Dendritic cell treated with granulocyte-macrophage colony-stimulating factor and Interleukin-4, amounts not matched to agents 40 ng/mL and 50 ng/mL, for 4 days (primary cell): ENCODE measurements at regions not wholly inside any gene's neighbourhood (a gene's known extent, or its start where the extent isn't known, plus 50 kb on each side); places are given as distances from the start of the nearest gene placed in this dataset.
"Not testable (repeated sequence)": the region's sequence is repeated elsewhere in the genome, so short reads cannot be mapped to it uniquely, and the experiment has no call there.

ENCODE experiments used
- H3K27ac Mint-ChIP-seq: one replicate; pipeline ENCODE4 v1.8.0; 2022; ENCODE audit warnings: mild to moderate bottlenecking, mixed read lengths
- H3K27me3 Mint-ChIP-seq: one replicate; pipeline ENCODE4 v1.8.0; 2022; ENCODE audit warnings: mild to moderate bottlenecking, mixed read lengths
- H3K36me3 Mint-ChIP-seq: one replicate; pipeline ENCODE4 v1.8.0; 2022; ENCODE audit warnings: low read depth, mixed read lengths
- H3K4me1 Mint-ChIP-seq: one replicate; pipeline ENCODE4 v1.8.0; 2022; ENCODE audit warnings: low read depth, mixed read lengths
- H3K4me3 Mint-ChIP-seq: one replicate; pipeline ENCODE4 v1.8.0; 2022; ENCODE audit warnings: mild to moderate bottlenecking, moderate library complexity, mixed read lengths
- H3K9me3 Mint-ChIP-seq: one replicate; pipeline ENCODE4 v1.8.0; 2022; ENCODE audit warnings: mixed read lengths
- intact Hi-C: fragments of 100-400 bp; cut with micrococcal nuclease; formaldehyde crosslinking; loops from one replicate; pipeline ENCODE4 v1.15.0; 2022

GRCh38 chr22:17318817-17319216 is 50.4 kb upstream of the CECR2 start:
- no peaks in the 10 kb centered on the region for H3K36me3 Mint-ChIP-seq
- peaks cover 19% of the 10 kb centered on the region for H3K27me3 Mint-ChIP-seq
- no peak overlapping the region for H3K27ac Mint-ChIP-seq
- H3K4me3 Mint-ChIP-seq: no peak overlapping the region
- H3K4me1 Mint-ChIP-seq: no peaks in the 10 kb centered on the region
- intact Hi-C loops: no loop called here
- H3K9me3 Mint-ChIP-seq: no peaks in the 10 kb centered on the region

- no peaks in the 10 kb centered on the region for H3K4me1 Mint-ChIP-seq
- no peaks in the 10 kb centered on the region for H3K36me3 Mint-ChIP-seq
- peaks cover 21% of the 10 kb centered on the region for H3K27me3 Mint-ChIP-seq
- H3K4me3 Mint-ChIP-seq: no peak overlapping the region
- H3K9me3 Mint-ChIP-seq: no peaks in the 10 kb centered on the region
- intact Hi-C loops: no loop called here
- H3K27ac Mint-ChIP-seq: no peak overlapping the region
Observed at GRCh38 chr22:17315310-17315709, 54.0 kb upstream of the CECR2 start.

- no peaks in the 10 kb centered on the region for H3K4me1 Mint-ChIP-seq
- no peak overlapping the region for H3K27ac Mint-ChIP-seq
- no peaks in the 10 kb centered on the region for H3K36me3 Mint-ChIP-seq
- H3K4me3 Mint-ChIP-seq: no peak overlapping the region
- intact Hi-C loops: no loop called here
- H3K9me3 Mint-ChIP-seq: no peaks in the 10 kb centered on the region
- H3K27me3 Mint-ChIP-seq: peaks cover 21% of the 10 kb centered on the region
Observed at GRCh38 chr22:17314487-17314886, 54.8 kb upstream of the CECR2 start.

DNA sequence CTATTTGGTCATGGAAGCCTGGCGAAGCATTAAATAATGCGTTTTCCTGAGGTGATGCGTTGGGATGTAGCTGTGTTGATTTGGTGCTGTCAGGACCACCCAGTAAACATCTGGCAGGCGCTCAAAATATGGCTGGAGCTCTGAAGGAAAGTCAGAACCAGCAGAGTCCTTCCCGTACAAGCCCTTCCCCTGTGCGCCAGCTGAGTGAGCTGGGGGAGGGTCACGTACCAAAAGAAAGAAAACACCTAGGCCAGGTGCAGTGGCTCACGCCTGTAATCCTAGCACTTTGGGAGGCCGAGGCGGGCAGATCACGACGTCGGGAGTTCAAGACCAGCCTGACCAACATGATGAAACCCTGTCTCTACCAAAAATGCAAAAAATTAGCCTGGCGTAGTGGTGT is 55.6 kb upstream of the CECR2 start:
- H3K27me3 Mint-ChIP-seq: peaks cover 15% of the 10 kb centered on the region
- H3K27ac Mint-ChIP-seq: no peak overlapping the region
- no peaks in the 10 kb centered on the region for H3K9me3 Mint-ChIP-seq
- H3K36me3 Mint-ChIP-seq: no peaks in the 10 kb centered on the region
- H3K4me3 Mint-ChIP-seq: no peak overlapping the region
- intact Hi-C loops: no loop called here
- H3K4me1 Mint-ChIP-seq: no peaks in the 10 kb centered on the region

DNA sequence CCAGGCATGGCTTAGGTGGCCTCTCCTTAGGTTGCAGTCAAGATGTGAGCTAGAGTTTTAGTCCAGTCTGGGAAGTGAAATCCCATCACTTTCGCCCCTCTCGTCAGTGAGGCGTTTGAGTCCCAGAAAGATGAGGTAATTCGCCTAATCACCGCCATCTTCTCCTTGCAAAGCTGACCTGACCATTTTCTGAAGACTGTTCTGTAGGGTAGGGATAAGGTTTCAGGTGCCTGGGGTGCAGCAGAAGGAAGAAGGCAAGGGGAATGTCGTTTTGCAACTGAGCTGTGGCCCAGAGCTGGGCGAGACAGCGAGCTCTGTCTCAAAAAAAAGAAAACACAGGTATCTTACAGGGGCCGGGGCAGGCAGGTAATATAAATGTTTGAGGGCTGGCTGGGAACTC is 61.7 kb upstream of the CECR2 start:
- Mint-ChIP-seq H3K27ac (no peak overlapping the region), H3K4me1 (peaks cover 15% of the 10 kb centered on the region), H3K36me3 (no peaks in the 10 kb centered on the region)

GRCh38 chr22:17305076-17305475 is 64.2 kb upstream of the CECR2 start:
- H3K36me3 Mint-ChIP-seq: no peaks in the 10 kb centered on the region
- no peak overlapping the region for H3K27ac Mint-ChIP-seq
- no peaks in the 10 kb centered on the region for H3K9me3 Mint-ChIP-seq
- peaks cover 15% of the 10 kb centered on the region for H3K4me1 Mint-ChIP-seq
- H3K4me3 Mint-ChIP-seq: no peak overlapping the region
- intact Hi-C loops: no loop called here
- H3K27me3 Mint-ChIP-seq: peaks cover 19% of the 10 kb centered on the region

More for the DNA sequence above, 61.7 kb upstream of the CECR2 start:
- intact Hi-C loops: no loop called here
- peaks cover 12% of the 10 kb centered on the region for H3K27me3 Mint-ChIP-seq
- H3K9me3 Mint-ChIP-seq: no peaks in the 10 kb centered on the region
- H3K4me3 Mint-ChIP-seq: no peak overlapping the region

GRCh38 chr22:17303840-17304779 is 65.2 kb upstream of the CECR2 start:
- Mint-ChIP-seq H3K27me3 (peaks cover 21% of the 10 kb centered on the region), H3K4me1 (peaks cover 15% of the 10 kb centered on the region), H3K4me3 (no peak overlapping the region), H3K36me3 (no peaks in the 10 kb centered on the region), H3K9me3 (no peaks in the 10 kb centered on the region), H3K27ac (peak overlapping the region; percentile 66)
- intact Hi-C loops: no loop called here

GRCh38 chr22:17303441-17303839 is 65.8 kb upstream of the CECR2 start:
- Mint-ChIP-seq H3K27ac (no peak overlapping the region), H3K4me1 (peaks cover 15% of the 10 kb centered on the region), H3K27me3 (peaks cover 26% of the 10 kb centered on the region), H3K9me3 (no peaks in the 10 kb centered on the region), H3K36me3 (no peaks in the 10 kb centered on the region), H3K4me3 (no peak overlapping the region)
- intact Hi-C loops: no loop called here

- intact Hi-C loops: no loop called here
- H3K4me1 Mint-ChIP-seq: peaks cover 15% of the 10 kb centered on the region
- H3K27ac Mint-ChIP-seq: no peak overlapping the region
- H3K9me3 Mint-ChIP-seq: no peaks in the 10 kb centered on the region
- H3K36me3 Mint-ChIP-seq: no peaks in the 10 kb centered on the region
- no peak overlapping the region for H3K4me3 Mint-ChIP-seq
- H3K27me3 Mint-ChIP-seq: peaks cover 29% of the 10 kb centered on the region
Observed at GRCh38 chr22:17302616-17303015, 66.6 kb upstream of the CECR2 start.

DNA sequence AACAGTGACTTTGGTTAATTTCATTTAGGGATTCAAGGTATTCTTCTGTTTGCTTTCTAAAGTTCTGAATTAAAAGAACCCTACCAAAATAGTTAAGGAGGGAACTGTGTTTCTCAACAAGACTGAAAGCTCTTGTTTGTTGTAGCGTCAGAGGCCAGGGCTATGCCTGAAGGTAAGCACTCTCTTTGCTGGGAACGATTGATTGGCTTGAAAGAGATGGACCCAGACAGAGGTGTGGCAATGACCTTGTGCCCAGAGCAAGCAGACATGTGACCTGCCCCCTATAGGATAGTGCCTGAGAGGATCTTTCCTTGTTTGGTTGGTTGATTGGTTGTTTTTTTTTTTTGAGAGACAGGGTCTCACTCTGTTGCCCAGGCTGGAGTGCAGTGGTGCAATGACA is 68.3 kb upstream of the CECR2 start:
- Mint-ChIP-seq H3K4me1 (peaks cover 15% of the 10 kb centered on the region), H3K4me3 (no peak overlapping the region), H3K27me3 (peaks cover 25% of the 10 kb centered on the region), H3K36me3 (no peaks in the 10 kb centered on the region), H3K9me3 (no peaks in the 10 kb centered on the region), H3K27ac (no peak overlapping the region)
- intact Hi-C loops: no loop called here

- H3K27ac Mint-ChIP-seq, H3K36me3 Mint-ChIP-seq, H3K4me3 Mint-ChIP-seq, H3K9me3 Mint-ChIP-seq, H3K4me1 Mint-ChIP-seq, intact Hi-C loops: not testable (repeated sequence)
- peaks cover 23% of the 10 kb centered on the region for H3K27me3 Mint-ChIP-seq
Observed at GRCh38 chr22:17298805-17299502, 70.3 kb upstream of the CECR2 start.

GRCh38 chr22:17285656-17286055 is 66.4 kb upstream of the ADA2 start:
- Mint-ChIP-seq H3K27ac (no peak overlapping the region), H3K9me3 (no peaks in the 10 kb centered on the region), H3K4me1 (peaks cover 19% of the 10 kb centered on the region), H3K27me3 (peaks cover 40% of the 10 kb centered on the region), H3K4me3 (no peak overlapping the region), H3K36me3 (no peaks in the 10 kb centered on the region)
- intact Hi-C loops: no loop called here

DNA sequence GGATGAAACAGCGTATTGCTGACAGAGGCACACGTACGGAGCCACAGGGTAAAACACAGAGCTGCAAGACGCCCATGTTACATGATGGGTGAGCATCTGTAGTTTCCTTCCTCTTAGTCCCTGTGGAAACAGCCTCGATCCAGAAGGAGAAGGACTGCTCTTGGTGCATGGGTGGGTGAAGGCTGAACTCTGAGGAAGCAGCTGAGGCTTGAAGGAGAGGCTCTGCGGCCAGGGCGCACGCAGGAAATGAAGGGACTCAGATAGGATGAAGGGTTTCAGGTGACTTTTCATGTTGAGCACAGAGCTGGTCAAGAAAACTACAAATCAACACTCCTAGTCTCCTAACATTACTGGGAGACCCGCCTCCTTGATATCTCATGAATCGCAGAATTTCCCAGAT is 65.7 kb upstream of the ADA2 start:
- H3K36me3 Mint-ChIP-seq: no peaks in the 10 kb centered on the region
- H3K9me3 Mint-ChIP-seq: no peaks in the 10 kb centered on the region
- no peak overlapping the region for H3K4me3 Mint-ChIP-seq
- H3K4me1 Mint-ChIP-seq: peaks cover 22% of the 10 kb centered on the region
- H3K27me3 Mint-ChIP-seq: peaks cover 40% of the 10 kb centered on the region
- intact Hi-C loops: no loop called here
- H3K27ac Mint-ChIP-seq: no peak overlapping the region

DNA sequence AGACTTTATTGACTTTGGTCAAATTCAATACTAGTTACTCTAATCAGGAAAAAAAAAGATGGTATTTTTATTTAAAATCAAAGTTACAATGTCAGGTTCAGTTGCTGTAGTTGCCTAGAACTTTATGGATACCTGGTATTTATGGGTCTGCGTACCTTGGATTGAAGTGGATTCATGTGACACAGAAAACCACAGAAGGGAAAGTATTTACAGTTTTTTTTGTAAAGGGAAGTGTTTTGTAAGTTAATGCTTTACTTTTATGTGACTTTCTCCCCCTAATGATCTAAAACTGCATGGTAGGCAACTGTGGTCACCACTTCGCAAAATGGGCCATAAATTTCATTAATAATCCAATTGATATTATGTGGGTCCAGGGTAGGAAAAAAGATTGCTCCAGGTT is 65.2 kb upstream of the ADA2 start:
- no peak overlapping the region for H3K27ac Mint-ChIP-seq
- H3K27me3 Mint-ChIP-seq: peaks cover 40% of the 10 kb centered on the region
- H3K36me3 Mint-ChIP-seq: no peaks in the 10 kb centered on the region
- no peak overlapping the region for H3K4me3 Mint-ChIP-seq
- no peaks in the 10 kb centered on the region for H3K9me3 Mint-ChIP-seq
- H3K4me1 Mint-ChIP-seq: peaks cover 22% of the 10 kb centered on the region
- intact Hi-C loops: no loop called here
